ENCODE measurements at regions not wholly inside any gene's neighbourhood (a gene's known extent, or its start where the extent isn't known, plus 50 kb on each side); places are given as distances from the start of the nearest gene placed in this dataset.

- TF ChIP-seq CTCF (IDR thresholded peaks at IDR 0.05; ENCODE audit: poor library complexity) (no peak), EZH2phosphoT487 (IDR thresholded peaks at IDR 0.05; ENCODE audit: low read depth, severe bottlenecking, unreplicated experiment) (no peak)
Measured at GRCh38 chr3:153080778-153081240, 81.2 kb upstream of the RAP2B start.
